Body of pancreas (tissue), 4 donors: ENCODE measurements at regions not wholly inside any gene's neighbourhood (a gene's known extent, or its start where the extent isn't known, plus 50 kb on each side); places are given as distances from the start of the nearest gene placed in this dataset.

Experiments used
- ATAC-seq: fragments of 150-250 bp; one replicate; pipeline ENCODE4 v1.9.1; 2016
- DNase-seq, 4 donors: peaks; one replicate each; pipeline ENCODE4 v3.0.0-alpha.2; 2019
- H3K27ac ChIP-seq, 4 donors: fragments of 200-600 bp; sonication (generic); 1 replicate in 3 of 4; 2 replicates in 1 of 4; pipeline versions ENCODE4 v1.5.1 to v1.6.1; 2016 to 2019; ENCODE audit warnings: mild to moderate bottlenecking in 1 of 4, mixed read lengths in 1 of 4, moderate library complexity in 1 of 4
- H3K27me3 ChIP-seq, 2 donors: fragments of 200-600 bp; sonication (generic); one replicate each; pipeline ENCODE4 v1.6.0; 2016; ENCODE audit warnings: mild to moderate bottlenecking in 1 of 2
- H3K36me3 ChIP-seq, 2 donors: fragments of 200-600 bp; sonication (generic); replicated peaks in 1 of 2; 2 replicates each; pipeline ENCODE4 v1.5.1; 2016; ENCODE audit warnings: low read depth in 2 of 2; ENCODE audit not compliant: insufficient read depth in 1 of 2
- H3K4me1 ChIP-seq: fragments of 200-600 bp; sonication (generic); one replicate; pipeline ENCODE4 v1.6.0; 2016
- H3K4me3 ChIP-seq, 2 donors: fragments of 200-600 bp; sonication (generic); 1 replicate in 1 of 2; 2 replicates in 1 of 2; pipeline ENCODE4 v1.5.1; 2016 to 2019
- H3K9me3 ChIP-seq, 3 donors: fragments of 200-600 bp; sonication (generic); 1 replicate in 2 of 3; 2 replicates in 1 of 3; pipeline ENCODE4 v1.5.1; 2016
- CTCF ChIP-seq, 7 experiments: fragments of 450-650 bp in 4 of 7; fragments of 200-600 bp in 3 of 7; sonication (generic) in 3 of 7; IDR thresholded peaks; one replicate each; pipeline ENCODE4 v1.5.1; 2016 to 2019; ENCODE audit warnings: antibody characterized with exemption in 7 of 7
- POLR2A ChIP-seq, 3 donors: fragments of 450-650 bp; IDR thresholded peaks; one replicate each; pipeline ENCODE4 v1.6.1; 2016; ENCODE audit warnings: antibody characterized with exemption in 3 of 3, mild to moderate bottlenecking in 2 of 3
- WGBS, 2 donors: methylation state at CpG; one replicate each; pipeline ENCODE4 v1.1.5; 2017; 5-methylcytosine and 5-hydroxymethylcytosine counted together
- intact Hi-C: fragments of 100-400 bp; cut with DNase I; formaldehyde crosslinking; loops from one replicate; pipeline ENCODE4 v1.15.1; 2023

- Histone ChIP-seq H3K9me3 (no peaks in the 10 kb centered on the region), H3K27ac (no peak overlapping the region), H3K4me3 (no peak overlapping the region), H3K36me3 (no peaks in the 10 kb centered on the region), H3K27me3 (no peaks in the 10 kb centered on the region), H3K4me1 (no peaks in the 10 kb centered on the region)
- intact Hi-C loops, result no loop called here
- DNase-seq, result no peak
- TF ChIP-seq CTCF (IDR thresholded peaks at IDR 0.05) (no peak), POLR2A (IDR thresholded peaks at IDR 0.05) (no peak)
- no peak for ATAC-seq
- WGBS, 2 donors, result 55 to 67% methylated on average over 4 of the region's 4 CpGs
Observed at GRCh38 chr3:158994386-158994785, 192.5 kb downstream of the MFSD1 start.

GRCh38 chr3:159001711-159002110 is 199.9 kb downstream of the MFSD1 start:
- H3K36me3 ChIP-seq, result no peaks in the 10 kb centered on the region
- no peak overlapping the region for H3K4me3 ChIP-seq
- H3K4me1 ChIP-seq, result no peaks in the 10 kb centered on the region
- intact Hi-C loops, result no loop called here
- H3K27me3 ChIP-seq, result no peaks in the 10 kb centered on the region
- no peak overlapping the region for H3K27ac ChIP-seq
- no peak for TF ChIP-seq POLR2A (IDR thresholded peaks at IDR 0.05)
- TF ChIP-seq CTCF (IDR thresholded peaks at IDR 0.05), result no peak
- no peaks in the 10 kb centered on the region for H3K9me3 ChIP-seq
- no peak for ATAC-seq
- DNase-seq, result no peak
- 56 to 65% methylated on average over 1 of the region's 1 CpG for WGBS, 2 donors

- intact Hi-C loops, result no loop called here
- H3K4me1 ChIP-seq, result no peaks in the 10 kb centered on the region
- no peak for ATAC-seq
Observed at GRCh38 chr3:159005137-159005536, 203.3 kb downstream of the MFSD1 start.

GRCh38 chr3:159007331-159007730 is 205.5 kb downstream of the MFSD1 start:
- ATAC-seq (no peak), DNase-seq (no peak)
- no peaks in the 10 kb centered on the region for H3K27me3 ChIP-seq
- no peak overlapping the region for H3K27ac ChIP-seq
- no peak overlapping the region for H3K4me3 ChIP-seq
- intact Hi-C loops, result no loop called here
- WGBS, 2 donors, result 26 to 48% methylated on average over 1 of the region's 1 CpG
- H3K4me1 ChIP-seq, result no peaks in the 10 kb centered on the region
- no peaks in the 10 kb centered on the region for H3K9me3 ChIP-seq
- no peak for TF ChIP-seq CTCF (IDR thresholded peaks at IDR 0.05)
- TF ChIP-seq POLR2A (IDR thresholded peaks at IDR 0.05), result no peak
- no peaks in the 10 kb centered on the region for H3K36me3 ChIP-seq

More at GRCh38 chr3:159005137-159005536, 203.3 kb downstream of the MFSD1 start:
- no peaks in the 10 kb centered on the region for H3K9me3 ChIP-seq
- H3K4me3 ChIP-seq, result no peak overlapping the region
- no peak overlapping the region for H3K27ac ChIP-seq
- H3K36me3 ChIP-seq, result no peaks in the 10 kb centered on the region
- H3K27me3 ChIP-seq, result no peaks in the 10 kb centered on the region
- no peak for DNase-seq
- no peak for TF ChIP-seq POLR2A (IDR thresholded peaks at IDR 0.05)
- TF ChIP-seq CTCF (IDR thresholded peaks at IDR 0.05), result no peak

- H3K36me3 ChIP-seq, result no peaks in the 10 kb centered on the region
- no peak for TF ChIP-seq POLR2A (IDR thresholded peaks at IDR 0.05)
- TF ChIP-seq CTCF (IDR thresholded peaks at IDR 0.05), result no peak
- H3K4me1 ChIP-seq, result no peaks in the 10 kb centered on the region
- 38 to 47% methylated on average over 4 of the region's 4 CpGs for WGBS, 2 donors
- H3K27me3 ChIP-seq, result no peaks in the 10 kb centered on the region
- intact Hi-C loops, result no loop called here
- H3K4me3 ChIP-seq, result no peak overlapping the region
- no peak for ATAC-seq
- H3K9me3 ChIP-seq, result no peaks in the 10 kb centered on the region
- no peak for DNase-seq
- H3K27ac ChIP-seq, result no peak overlapping the region
Observed at GRCh38 chr3:159008401-159008800, 206.5 kb downstream of the MFSD1 start.
